Caco-2 (cell line): ENCODE measurements at regions not wholly inside any gene's neighbourhood (a gene's known extent, or its start where the extent isn't known, plus 50 kb on each side); places are given as distances from the start of the nearest gene placed in this dataset.

ENCODE experiments used
- BruUV-seq: library from RNA; stranded (reverse); fragments of 400-500 nt; replicated peaks from 2 replicates; lab custom pipeline; 2021; lab: Mats Ljungman, UMichigan
- CTCF ChIA-PET: fragments of 300-600 bp; sonication (Branson Sonifier 250); formaldehyde crosslinking; loops from one replicate; lab custom pipeline; 2022; ENCODE audit warnings: antibody characterized with exemption; lab: Charles Lee
- POLR2A ChIA-PET: fragments of 300-600 bp; sonication (Branson Sonifier 250); formaldehyde crosslinking; loops from one replicate; lab custom pipeline; 2022; ENCODE audit warnings: antibody characterized with exemption; lab: Charles Lee
- DNase-seq, 2 experiments: peaks; one replicate each; pipeline versions ENCODE4 v3.0.0 to v3.0.0-alpha.2; 2020 to 2022
- H3K27me3 ChIP-seq: replicated peaks from 2 replicates; pipeline ENCODE4 v1.6.0; 2011; ENCODE audit warnings: low read length; ENCODE audit not compliant: control insufficient read depth, insufficient read depth
- H3K36me3 ChIP-seq: 2 replicates; pipeline ENCODE4 v1.5.1; 2011; ENCODE audit warnings: low read length; ENCODE audit not compliant: control insufficient read depth, insufficient read depth
- H3K4me1 ChIP-seq: fragments of 250-450 bp; sonication (Bioruptor Pico); 2 replicates; pipeline ENCODE4 v1.5.1; 2020; ENCODE audit warnings: mild to moderate bottlenecking
- H3K4me3 ChIP-seq: 2 replicates; pipeline ENCODE4 v1.5.1; 2011; ENCODE audit warnings: low read depth, mild to moderate bottlenecking, control low read depth, low read length
- H3K9me3 ChIP-seq: fragments of 250-450 bp; sonication (Bioruptor Pico); 2 replicates; pipeline ENCODE4 v1.5.1; 2020; ENCODE audit warnings: mild to moderate bottlenecking, moderate library complexity
- H3K27ac Mint-ChIP-seq: one replicate; pipeline ENCODE4 v1.8.0; 2022; ENCODE audit warnings: mixed read lengths; ENCODE audit not compliant: unreplicated experiment
- H3K27me3 Mint-ChIP-seq: one replicate; pipeline ENCODE4 v1.8.0; 2022; ENCODE audit warnings: mixed read lengths; ENCODE audit not compliant: insufficient read depth, unreplicated experiment
- H3K36me3 Mint-ChIP-seq: one replicate; pipeline ENCODE4 v1.8.0; 2022; ENCODE audit warnings: mild to moderate bottlenecking, mixed read lengths; ENCODE audit not compliant: insufficient read depth, unreplicated experiment
- H3K4me1 Mint-ChIP-seq: one replicate; pipeline ENCODE4 v1.8.0; 2022; ENCODE audit warnings: low read depth, mixed read lengths; ENCODE audit not compliant: unreplicated experiment
- H3K4me3 Mint-ChIP-seq: one replicate; pipeline ENCODE4 v1.8.0; 2022; ENCODE audit warnings: mild to moderate bottlenecking, moderate library complexity, mixed read lengths; ENCODE audit not compliant: unreplicated experiment
- H3K9me3 Mint-ChIP-seq: one replicate; pipeline ENCODE4 v1.8.0; 2022; ENCODE audit warnings: mixed read lengths; ENCODE audit not compliant: unreplicated experiment
- intact Hi-C: fragments of 100-400 bp; cut with micrococcal nuclease; formaldehyde crosslinking; loops from one replicate; pipeline ENCODE4 v1.10.0; 2022; ENCODE audit not compliant: unreplicated experiment
- TF ChIP-seq, protein P1 (sequence below), 2 experiments: fragments of 200-600 bp in 1 of 2; IDR thresholded peaks; 1 replicate in 1 of 2; 2 replicates in 1 of 2; pipeline versions ENCODE4 v1.5.1 to v1.8.0; 2011 to 2022; ENCODE audit warnings: antibody characterized with exemption in 1 of 2, control low read depth in 1 of 2, inconsistent platforms in 1 of 2, low read depth in 1 of 2, low read length in 1 of 2, mild to moderate bottlenecking in 1 of 2, moderate library complexity in 1 of 2; ENCODE audit not compliant: insufficient read depth in 1 of 2, severe bottlenecking in 1 of 2, unreplicated experiment in 1 of 2

DNA sequence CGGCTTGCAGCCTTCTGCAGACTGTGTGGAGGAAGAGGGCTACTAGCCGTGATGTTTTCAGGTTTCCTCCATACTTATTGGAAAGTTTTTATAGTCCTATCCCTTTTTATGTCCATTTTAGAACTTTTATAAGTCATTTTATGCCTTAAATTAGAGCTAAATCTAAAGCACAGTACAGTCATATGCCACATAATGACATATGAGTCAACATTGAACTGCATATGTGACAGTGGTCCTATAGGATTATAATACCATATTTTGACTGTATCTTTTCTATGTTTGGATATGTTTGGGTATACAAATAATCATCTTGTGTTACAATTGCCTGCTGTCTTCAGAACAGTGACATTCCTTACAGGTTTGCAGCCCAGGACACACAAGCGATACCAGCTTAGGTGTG is 200.2 kb downstream of the SPRY1 start:
- ChIA-PET POLR2A (no interaction called here), CTCF (no interaction called here)
- Histone ChIP-seq H3K36me3 (no peaks in the 10 kb centered on the region), H3K4me1 (peaks cover 16% of the 10 kb centered on the region), H3K9me3 (no peaks in the 10 kb centered on the region), H3K27me3 (no peaks in the 10 kb centered on the region), H3K4me3 (no peak overlapping the region)
- Mint-ChIP-seq H3K9me3 (peaks cover 10% of the 10 kb centered on the region), H3K36me3 (peaks cover 6% of the 10 kb centered on the region), H3K4me1 (peaks cover 7% of the 10 kb centered on the region), H3K4me3 (no peak overlapping the region), H3K27me3 (no peaks in the 10 kb centered on the region), H3K27ac (no peak overlapping the region)
- BruUV-seq, result no TSS peak
- intact Hi-C loops, result no loop called here
- no peak for DNase-seq
- TF ChIP-seq, protein P1, sequence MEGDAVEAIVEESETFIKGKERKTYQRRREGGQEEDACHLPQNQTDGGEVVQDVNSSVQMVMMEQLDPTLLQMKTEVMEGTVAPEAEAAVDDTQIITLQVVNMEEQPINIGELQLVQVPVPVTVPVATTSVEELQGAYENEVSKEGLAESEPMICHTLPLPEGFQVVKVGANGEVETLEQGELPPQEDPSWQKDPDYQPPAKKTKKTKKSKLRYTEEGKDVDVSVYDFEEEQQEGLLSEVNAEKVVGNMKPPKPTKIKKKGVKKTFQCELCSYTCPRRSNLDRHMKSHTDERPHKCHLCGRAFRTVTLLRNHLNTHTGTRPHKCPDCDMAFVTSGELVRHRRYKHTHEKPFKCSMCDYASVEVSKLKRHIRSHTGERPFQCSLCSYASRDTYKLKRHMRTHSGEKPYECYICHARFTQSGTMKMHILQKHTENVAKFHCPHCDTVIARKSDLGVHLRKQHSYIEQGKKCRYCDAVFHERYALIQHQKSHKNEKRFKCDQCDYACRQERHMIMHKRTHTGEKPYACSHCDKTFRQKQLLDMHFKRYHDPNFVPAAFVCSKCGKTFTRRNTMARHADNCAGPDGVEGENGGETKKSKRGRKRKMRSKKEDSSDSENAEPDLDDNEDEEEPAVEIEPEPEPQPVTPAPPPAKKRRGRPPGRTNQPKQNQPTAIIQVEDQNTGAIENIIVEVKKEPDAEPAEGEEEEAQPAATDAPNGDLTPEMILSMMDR (IDR thresholded peaks at IDR 0.05; ENCODE audit: insufficient read depth in 1 of 2, low read depth in 1 of 2, low read length in 1 of 2, severe bottlenecking in 1 of 2, unreplicated experiment in 1 of 2), result no peak

DNA sequence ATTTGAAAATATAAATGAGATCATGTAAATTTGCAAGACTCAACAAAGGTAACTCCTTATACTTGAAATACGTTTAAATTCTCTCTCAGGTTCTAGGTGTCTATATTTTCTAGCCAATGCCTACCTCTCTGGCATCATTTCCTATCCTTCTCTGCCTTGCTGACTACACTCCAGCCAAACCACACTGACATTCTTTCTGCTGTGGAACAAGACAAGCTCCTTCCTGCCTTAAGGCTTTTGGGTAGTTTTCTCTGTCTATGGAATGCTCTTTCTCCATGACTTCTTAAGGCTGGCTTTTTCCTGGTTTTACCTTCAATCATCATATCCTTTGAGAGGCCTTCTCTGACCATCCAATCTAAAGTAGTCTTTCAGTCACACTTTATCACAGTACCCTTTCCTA is 201.0 kb downstream of the SPRY1 start:
- Histone ChIP-seq H3K4me1 (peaks cover 16% of the 10 kb centered on the region), H3K27me3 (no peaks in the 10 kb centered on the region), H3K9me3 (no peaks in the 10 kb centered on the region), H3K36me3 (no peaks in the 10 kb centered on the region), H3K4me3 (no peak overlapping the region)
- ChIA-PET CTCF (no interaction called here), POLR2A (no interaction called here)
- TF ChIP-seq, protein P1 (IDR thresholded peaks at IDR 0.05; ENCODE audit: insufficient read depth in 1 of 2, low read depth in 1 of 2, low read length in 1 of 2, severe bottlenecking in 1 of 2, unreplicated experiment in 1 of 2), result no peak
- BruUV-seq, result no TSS peak
- H3K4me1 Mint-ChIP-seq, result peaks cover 7% of the 10 kb centered on the region
- DNase-seq, result no peak
- no peaks in the 10 kb centered on the region for H3K27me3 Mint-ChIP-seq
- H3K27ac Mint-ChIP-seq, result no peak overlapping the region
- peaks cover 10% of the 10 kb centered on the region for H3K9me3 Mint-ChIP-seq
- no peak overlapping the region for H3K4me3 Mint-ChIP-seq
- intact Hi-C loops, result no loop called here
- H3K36me3 Mint-ChIP-seq, result peaks cover 6% of the 10 kb centered on the region

DNA sequence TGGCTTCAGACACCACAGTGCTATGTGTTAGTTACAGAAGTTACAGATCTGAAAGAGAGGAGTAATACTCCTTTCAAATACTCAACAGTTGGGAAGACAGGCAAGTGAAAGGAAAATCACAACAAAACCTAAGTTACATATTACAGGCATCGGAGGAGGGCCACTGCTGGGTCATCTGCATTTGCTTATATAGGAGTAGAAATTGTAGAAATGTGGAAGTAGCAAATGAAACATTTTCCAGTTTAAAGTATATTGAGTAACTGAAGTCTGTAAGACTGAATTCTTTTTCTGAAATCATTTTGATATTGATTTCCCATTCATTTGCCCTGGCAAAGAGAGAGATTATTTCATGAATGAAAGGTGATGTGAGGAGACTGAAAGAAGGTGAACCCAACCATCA is 201.7 kb downstream of the SPRY1 start:
- intact Hi-C loops, result loop anchor here (2.0 kb wide), 1 partner anchor 52 kb away; no protein-coding TSS in a partner anchor
- H3K4me1 ChIP-seq, result peaks cover 16% of the 10 kb centered on the region
- no peaks in the 10 kb centered on the region for H3K36me3 ChIP-seq
- no peaks in the 10 kb centered on the region for H3K27me3 ChIP-seq
- CTCF ChIA-PET, result no interaction called here
- TF ChIP-seq, protein P1 (IDR thresholded peaks at IDR 0.05; ENCODE audit: insufficient read depth in 1 of 2, low read depth in 1 of 2, low read length in 1 of 2, severe bottlenecking in 1 of 2, unreplicated experiment in 1 of 2), result no peak
- no peaks in the 10 kb centered on the region for H3K27me3 Mint-ChIP-seq
- H3K4me1 Mint-ChIP-seq, result peaks cover 7% of the 10 kb centered on the region
- H3K4me3 Mint-ChIP-seq, result no peak overlapping the region
- H3K27ac Mint-ChIP-seq, result no peak overlapping the region
- POLR2A ChIA-PET, result no interaction called here
- BruUV-seq, result no TSS peak
- no peaks in the 10 kb centered on the region for H3K9me3 ChIP-seq
- H3K36me3 Mint-ChIP-seq, result peaks cover 5% of the 10 kb centered on the region
- DNase-seq, result no peak
- H3K4me3 ChIP-seq, result no peak overlapping the region
- peaks cover 2% of the 10 kb centered on the region for H3K9me3 Mint-ChIP-seq
